ENCODE measurements at regions not wholly inside any gene's neighbourhood (a gene's known extent, or its start where the extent isn't known, plus 50 kb on each side); places are given as distances from the start of the nearest gene placed in this dataset.

DNA sequence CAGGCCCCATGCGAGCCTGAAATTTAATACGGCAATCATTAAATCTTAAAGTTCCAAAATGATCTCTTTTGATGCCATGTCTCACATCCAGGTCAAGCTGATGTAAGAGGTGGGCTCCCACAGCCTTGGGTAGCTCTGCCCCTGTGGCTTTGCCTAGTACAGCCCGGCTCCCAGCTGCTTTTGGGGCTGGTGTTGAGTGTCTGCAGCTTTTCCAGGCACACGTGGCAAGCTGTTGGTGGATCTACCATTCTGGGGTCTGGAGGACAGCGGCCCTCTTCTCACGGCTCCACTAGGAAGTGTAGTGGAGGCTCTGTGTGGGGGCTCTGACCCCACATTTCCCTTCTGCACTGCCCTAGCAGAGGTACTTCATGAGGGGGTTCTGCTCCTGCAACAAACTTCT is 588.9 kb downstream of the CENPC start:
- ATAC-seq: no peak
- TF ChIP-seq RARB (CRISPR knock-in tag; IDR thresholded peaks at IDR 0.05) (no peak), ZNF70 (CRISPR knock-in tag; IDR thresholded peaks at IDR 0.05) (no peak), ZFP3 (CRISPR knock-in tag; IDR thresholded peaks at IDR 0.05) (no peak), ZC3H10 (CRISPR knock-in tag; IDR thresholded peaks at IDR 0.05) (no peak), CSDC2 (CRISPR knock-in tag; IDR thresholded peaks at IDR 0.05) (no peak), ZFP30 (CRISPR knock-in tag; IDR thresholded peaks at IDR 0.05) (no peak), ESRRG (CRISPR knock-in tag; IDR thresholded peaks at IDR 0.05) (no peak), ARNTL (CRISPR knock-in tag; IDR thresholded peaks at IDR 0.05; ENCODE audit: borderline replicate concordance, low read depth) (no peak), GLIS3 (CRISPR knock-in tag; IDR thresholded peaks at IDR 0.05) (no peak), OSR1 (CRISPR knock-in tag; IDR thresholded peaks at IDR 0.05) (no peak), TOX (CRISPR knock-in tag; IDR thresholded peaks at IDR 0.05; ENCODE audit: borderline replicate concordance) (no peak), ISL1 (CRISPR knock-in tag; IDR thresholded peaks at IDR 0.05) (no peak), BACH2 (CRISPR knock-in tag; IDR thresholded peaks at IDR 0.05; ENCODE audit: borderline replicate concordance) (no peak)
- TF ChIP-seq, protein P1, sequence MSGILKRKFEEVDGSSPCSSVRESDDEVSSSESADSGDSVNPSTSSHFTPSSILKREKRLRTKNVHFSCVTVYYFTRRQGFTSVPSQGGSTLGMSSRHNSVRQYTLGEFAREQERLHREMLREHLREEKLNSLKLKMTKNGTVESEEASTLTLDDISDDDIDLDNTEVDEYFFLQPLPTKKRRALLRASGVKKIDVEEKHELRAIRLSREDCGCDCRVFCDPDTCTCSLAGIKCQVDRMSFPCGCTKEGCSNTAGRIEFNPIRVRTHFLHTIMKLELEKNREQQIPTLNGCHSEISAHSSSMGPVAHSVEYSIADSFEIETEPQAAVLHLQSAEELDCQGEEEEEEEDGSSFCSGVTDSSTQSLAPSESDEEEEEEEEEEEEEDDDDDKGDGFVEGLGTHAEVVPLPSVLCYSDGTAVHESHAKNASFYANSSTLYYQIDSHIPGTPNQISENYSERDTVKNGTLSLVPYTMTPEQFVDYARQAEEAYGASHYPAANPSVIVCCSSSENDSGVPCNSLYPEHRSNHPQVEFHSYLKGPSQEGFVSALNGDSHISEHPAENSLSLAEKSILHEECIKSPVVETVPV (CRISPR knock-in tag; IDR thresholded peaks at IDR 0.05): no peak
- TF ChIP-seq, protein P2, sequence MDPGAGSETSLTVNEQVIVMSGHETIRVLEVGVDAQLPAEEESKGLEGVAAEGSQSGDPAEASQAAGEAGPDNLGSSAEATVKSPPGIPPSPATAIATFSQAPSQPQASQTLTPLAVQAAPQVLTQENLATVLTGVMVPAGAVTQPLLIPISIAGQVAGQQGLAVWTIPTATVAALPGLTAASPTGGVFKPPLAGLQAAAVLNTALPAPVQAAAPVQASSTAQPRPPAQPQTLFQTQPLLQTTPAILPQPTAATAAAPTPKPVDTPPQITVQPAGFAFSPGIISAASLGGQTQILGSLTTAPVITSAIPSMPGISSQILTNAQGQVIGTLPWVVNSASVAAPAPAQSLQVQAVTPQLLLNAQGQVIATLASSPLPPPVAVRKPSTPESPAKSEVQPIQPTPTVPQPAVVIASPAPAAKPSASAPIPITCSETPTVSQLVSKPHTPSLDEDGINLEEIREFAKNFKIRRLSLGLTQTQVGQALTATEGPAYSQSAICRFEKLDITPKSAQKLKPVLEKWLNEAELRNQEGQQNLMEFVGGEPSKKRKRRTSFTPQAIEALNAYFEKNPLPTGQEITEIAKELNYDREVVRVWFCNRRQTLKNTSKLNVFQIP (CRISPR knock-in tag; IDR thresholded peaks at IDR 0.05; ENCODE audit: borderline replicate concordance, low read depth): no peak
- TF ChIP-seq, protein P3, sequence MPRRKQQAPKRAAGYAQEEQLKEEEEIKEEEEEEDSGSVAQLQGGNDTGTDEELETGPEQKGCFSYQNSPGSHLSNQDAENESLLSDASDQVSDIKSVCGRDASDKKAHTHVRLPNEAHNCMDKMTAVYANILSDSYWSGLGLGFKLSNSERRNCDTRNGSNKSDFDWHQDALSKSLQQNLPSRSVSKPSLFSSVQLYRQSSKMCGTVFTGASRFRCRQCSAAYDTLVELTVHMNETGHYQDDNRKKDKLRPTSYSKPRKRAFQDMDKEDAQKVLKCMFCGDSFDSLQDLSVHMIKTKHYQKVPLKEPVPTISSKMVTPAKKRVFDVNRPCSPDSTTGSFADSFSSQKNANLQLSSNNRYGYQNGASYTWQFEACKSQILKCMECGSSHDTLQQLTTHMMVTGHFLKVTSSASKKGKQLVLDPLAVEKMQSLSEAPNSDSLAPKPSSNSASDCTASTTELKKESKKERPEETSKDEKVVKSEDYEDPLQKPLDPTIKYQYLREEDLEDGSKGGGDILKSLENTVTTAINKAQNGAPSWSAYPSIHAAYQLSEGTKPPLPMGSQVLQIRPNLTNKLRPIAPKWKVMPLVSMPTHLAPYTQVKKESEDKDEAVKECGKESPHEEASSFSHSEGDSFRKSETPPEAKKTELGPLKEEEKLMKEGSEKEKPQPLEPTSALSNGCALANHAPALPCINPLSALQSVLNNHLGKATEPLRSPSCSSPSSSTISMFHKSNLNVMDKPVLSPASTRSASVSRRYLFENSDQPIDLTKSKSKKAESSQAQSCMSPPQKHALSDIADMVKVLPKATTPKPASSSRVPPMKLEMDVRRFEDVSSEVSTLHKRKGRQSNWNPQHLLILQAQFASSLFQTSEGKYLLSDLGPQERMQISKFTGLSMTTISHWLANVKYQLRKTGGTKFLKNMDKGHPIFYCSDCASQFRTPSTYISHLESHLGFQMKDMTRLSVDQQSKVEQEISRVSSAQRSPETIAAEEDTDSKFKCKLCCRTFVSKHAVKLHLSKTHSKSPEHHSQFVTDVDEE (CRISPR knock-in tag; IDR thresholded peaks at IDR 0.05): no peak
- TF ChIP-seq, protein P4, sequence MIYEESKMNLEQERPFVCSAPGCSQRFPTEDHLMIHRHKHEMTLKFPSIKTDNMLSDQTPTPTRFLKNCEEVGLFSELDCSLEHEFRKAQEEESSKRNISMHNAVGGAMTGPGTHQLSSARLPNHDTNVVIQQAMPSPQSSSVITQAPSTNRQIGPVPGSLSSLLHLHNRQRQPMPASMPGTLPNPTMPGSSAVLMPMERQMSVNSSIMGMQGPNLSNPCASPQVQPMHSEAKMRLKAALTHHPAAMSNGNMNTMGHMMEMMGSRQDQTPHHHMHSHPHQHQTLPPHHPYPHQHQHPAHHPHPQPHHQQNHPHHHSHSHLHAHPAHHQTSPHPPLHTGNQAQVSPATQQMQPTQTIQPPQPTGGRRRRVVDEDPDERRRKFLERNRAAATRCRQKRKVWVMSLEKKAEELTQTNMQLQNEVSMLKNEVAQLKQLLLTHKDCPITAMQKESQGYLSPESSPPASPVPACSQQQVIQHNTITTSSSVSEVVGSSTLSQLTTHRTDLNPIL (CRISPR knock-in tag; IDR thresholded peaks at IDR 0.05; ENCODE audit: low read depth): no peak
- TF ChIP-seq, protein P5, sequence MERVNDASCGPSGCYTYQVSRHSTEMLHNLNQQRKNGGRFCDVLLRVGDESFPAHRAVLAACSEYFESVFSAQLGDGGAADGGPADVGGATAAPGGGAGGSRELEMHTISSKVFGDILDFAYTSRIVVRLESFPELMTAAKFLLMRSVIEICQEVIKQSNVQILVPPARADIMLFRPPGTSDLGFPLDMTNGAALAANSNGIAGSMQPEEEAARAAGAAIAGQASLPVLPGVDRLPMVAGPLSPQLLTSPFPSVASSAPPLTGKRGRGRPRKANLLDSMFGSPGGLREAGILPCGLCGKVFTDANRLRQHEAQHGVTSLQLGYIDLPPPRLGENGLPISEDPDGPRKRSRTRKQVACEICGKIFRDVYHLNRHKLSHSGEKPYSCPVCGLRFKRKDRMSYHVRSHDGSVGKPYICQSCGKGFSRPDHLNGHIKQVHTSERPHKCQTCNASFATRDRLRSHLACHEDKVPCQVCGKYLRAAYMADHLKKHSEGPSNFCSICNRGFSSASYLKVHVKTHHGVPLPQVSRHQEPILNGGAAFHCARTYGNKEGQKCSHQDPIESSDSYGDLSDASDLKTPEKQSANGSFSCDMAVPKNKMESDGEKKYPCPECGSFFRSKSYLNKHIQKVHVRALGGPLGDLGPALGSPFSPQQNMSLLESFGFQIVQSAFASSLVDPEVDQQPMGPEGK (CRISPR knock-in tag; IDR thresholded peaks at IDR 0.05; ENCODE audit: borderline replicate concordance): no peak

DNA sequence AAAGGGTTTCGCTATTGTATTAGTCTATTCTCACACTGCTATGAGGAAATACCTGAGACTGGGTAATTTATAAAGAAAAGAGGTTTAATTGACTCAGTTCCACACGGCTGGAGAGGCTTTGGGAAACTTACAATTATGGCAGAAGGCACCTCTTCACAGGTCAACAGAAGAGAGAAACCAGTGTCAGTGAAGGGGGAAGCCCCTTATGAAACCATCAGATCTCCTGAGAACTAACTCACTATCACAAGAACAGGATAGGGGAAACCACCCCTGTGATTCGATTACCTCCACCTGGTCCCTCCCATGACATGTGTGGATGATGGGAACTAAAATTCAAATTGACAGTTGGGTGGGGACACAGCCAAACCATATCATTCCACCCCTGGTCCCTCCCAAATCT is 589.5 kb downstream of the CENPC start:
- TF ChIP-seq TCF4 (CRISPR knock-in tag; IDR thresholded peaks at IDR 0.05; ENCODE audit: borderline replicate concordance) (no peak), ZC3H10 (CRISPR knock-in tag; IDR thresholded peaks at IDR 0.05) (no peak)
- TF ChIP-seq, protein P2 (CRISPR knock-in tag; IDR thresholded peaks at IDR 0.05; ENCODE audit: borderline replicate concordance, low read depth): no peak
- no peak for ATAC-seq

DNA sequence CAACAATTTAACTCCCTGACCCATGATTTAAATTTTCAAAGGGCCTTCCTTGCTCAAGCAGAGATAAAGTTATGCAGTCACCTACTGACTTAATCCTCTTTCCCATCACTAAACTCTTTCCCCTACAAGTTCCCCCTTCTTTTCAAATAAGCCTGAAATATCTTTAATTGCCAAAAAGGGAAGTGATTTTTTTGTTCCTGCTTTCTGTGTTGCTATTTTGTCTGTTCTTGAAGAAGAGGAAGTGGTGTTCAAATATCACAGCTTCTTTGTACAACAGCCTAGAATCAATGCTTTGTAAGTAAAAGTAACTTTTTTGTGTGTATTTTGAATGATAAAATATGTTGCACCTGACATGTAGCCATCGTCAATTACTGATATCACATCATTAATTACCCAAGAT is 595.9 kb downstream of the CENPC start:
- ATAC-seq: no peak
- no peak for TF ChIP-seq BACH2 (CRISPR knock-in tag; IDR thresholded peaks at IDR 0.05; ENCODE audit: borderline replicate concordance)
- TF ChIP-seq ZNF8 (CRISPR knock-in tag; IDR thresholded peaks at IDR 0.05): no peak
